Bronchial epithelial cell (primary cell): ENCODE measurements at regions not wholly inside any gene's neighbourhood (a gene's known extent, or its start where the extent isn't known, plus 50 kb on each side); places are given as distances from the start of the nearest gene placed in this dataset.
A peak's percentile ranks its signal among the peaks of the same experiment; 100 is the strongest.

Source experiments
- DNase-seq: peaks from one replicate; pipeline ENCODE4 v3.0.0-alpha.2; 2010; ENCODE audit warnings: low read depth
- FAIRE-seq: peaks from 2 replicates; lab custom pipeline; 2011; peaks lifted over from hg19 to GRCh38; lab: Jason Lieb, UNC
- H3K27me3 ChIP-seq: 2 replicates; pipeline ENCODE4 v1.5.1; 2011; ENCODE audit warnings: low read length; ENCODE audit not compliant: control insufficient read depth, insufficient read depth
- H3K36me3 ChIP-seq: 2 replicates; pipeline ENCODE4 v1.5.1; 2011; ENCODE audit warnings: low read length; ENCODE audit not compliant: control insufficient read depth, insufficient read depth
- H3K4me3 ChIP-seq: 2 replicates; pipeline ENCODE4 v1.5.1; 2011; ENCODE audit warnings: mild to moderate bottlenecking, low read depth, low read length, control low read depth
- CTCF ChIP-seq: IDR thresholded peaks from 2 replicates; pipeline ENCODE4 v1.5.1; 2011; ENCODE audit warnings: mild to moderate bottlenecking, moderate library complexity, low read length, control low read depth, inconsistent platforms; ENCODE audit not compliant: insufficient read depth, severe bottlenecking

- Histone ChIP-seq H3K4me3 (no peak overlapping the region), H3K27me3 (no peaks in the 10 kb centered on the region), H3K36me3 (no peaks in the 10 kb centered on the region)
- DNase-seq (peak; percentile 6), FAIRE-seq (no peak)
- TF ChIP-seq CTCF = no peak
Observed at GRCh38 chr1:191901651-191902050, 256.6 kb upstream of the RGS18 start.

GRCh38 chr1:191904991-191905390, 253.3 kb upstream of the RGS18 start:
- DNase-seq (no peak), FAIRE-seq (no peak)
- Histone ChIP-seq H3K27me3 (no peaks in the 10 kb centered on the region), H3K36me3 (no peaks in the 10 kb centered on the region), H3K4me3 (no peak overlapping the region)
- TF ChIP-seq CTCF = no peak

- Histone ChIP-seq H3K4me3 (no peak overlapping the region), H3K27me3 (no peaks in the 10 kb centered on the region), H3K36me3 (no peaks in the 10 kb centered on the region)
- no peak for TF ChIP-seq CTCF
- no peak for FAIRE-seq
- no peak for DNase-seq
Observed at GRCh38 chr1:191905781-191906180, 252.5 kb upstream of the RGS18 start.

DNA sequence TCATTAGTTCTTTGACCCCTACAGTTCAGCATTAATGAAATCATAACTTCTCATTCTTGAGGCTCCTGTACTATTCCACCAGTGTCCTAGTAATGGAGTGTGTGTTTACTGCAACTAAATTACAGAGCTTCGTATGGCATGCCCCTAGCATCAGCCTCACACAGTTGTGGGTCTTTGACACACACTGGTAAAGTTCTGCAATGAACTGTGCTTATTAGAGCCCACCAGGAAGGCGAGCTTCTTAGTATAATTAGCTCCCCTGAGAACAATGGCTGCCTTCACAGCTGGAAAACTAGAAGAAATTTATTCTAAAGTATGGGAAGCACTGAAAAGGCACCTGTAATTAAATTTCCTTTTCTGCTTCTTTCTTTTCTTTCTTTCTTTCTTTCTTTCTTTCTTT, 251.1 kb upstream of the RGS18 start:
- FAIRE-seq (no peak), DNase-seq (no peak)
- no peak overlapping the region for H3K4me3 ChIP-seq
- H3K27me3 ChIP-seq = no peaks in the 10 kb centered on the region
- H3K36me3 ChIP-seq = no peaks in the 10 kb centered on the region
- no peak for TF ChIP-seq CTCF

- H3K36me3 ChIP-seq = no peaks in the 10 kb centered on the region
- DNase-seq (no peak), FAIRE-seq (no peak)
- H3K27me3 ChIP-seq = no peaks in the 10 kb centered on the region
- H3K4me3 ChIP-seq = no peak overlapping the region
- TF ChIP-seq CTCF = no peak
Observed at GRCh38 chr1:191910245-191910644, 248.0 kb upstream of the RGS18 start.

DNA sequence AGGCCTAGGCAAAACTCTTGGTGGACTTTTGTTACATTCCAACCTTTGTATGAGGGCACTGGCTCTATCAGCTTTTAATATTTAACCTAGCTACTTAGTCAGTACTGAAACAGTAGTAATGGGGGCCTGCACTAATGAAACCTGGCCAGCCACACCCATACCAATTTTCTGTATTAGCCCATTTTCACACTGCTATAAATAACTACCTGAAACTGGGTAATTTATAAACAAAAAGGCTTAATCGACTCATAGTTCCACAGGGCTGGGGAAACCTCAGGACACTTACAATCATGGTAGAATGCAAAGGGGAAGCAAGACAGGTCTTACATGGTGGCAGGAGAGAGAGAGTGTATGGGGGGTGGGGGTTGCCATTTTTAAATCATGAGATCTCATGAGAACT, 245.7 kb upstream of the RGS18 start:
- Histone ChIP-seq H3K36me3 (no peaks in the 10 kb centered on the region), H3K27me3 (no peaks in the 10 kb centered on the region), H3K4me3 (no peak overlapping the region)
- FAIRE-seq = no peak
- no peak for DNase-seq
- no peak for TF ChIP-seq CTCF
